SK-N-SH (cell line): ENCODE measurements at regions not wholly inside any gene's neighbourhood (a gene's known extent, or its start where the extent isn't known, plus 50 kb on each side); places are given as distances from the start of the nearest gene placed in this dataset.

Experiments used
- CHD2 ChIP-seq: fragments of 150-350 bp; IDR thresholded peaks from 2 replicates; pipeline ENCODE4 v1.6.1; 2018; ENCODE audit warnings: low read length; ENCODE audit not compliant: partially characterized antibody
- CTCF ChIP-seq: fragments of 200-600 bp; sonication (generic); IDR thresholded peaks from 2 replicates; pipeline ENCODE4 v1.6.1; 2017; ENCODE audit warnings: antibody characterized with exemption, mild to moderate bottlenecking, moderate library complexity
- EZH2phosphoT487 ChIP-seq: fragments of 200-600 bp; sonication (generic); IDR thresholded peaks from 2 replicates; pipeline ENCODE4 v1.6.1; 2017; ENCODE audit warnings: low read depth, mixed run types, mild to moderate bottlenecking, antibody characterized with exemption, moderate library complexity, borderline replicate concordance
- FOXM1 ChIP-seq: IDR thresholded peaks from 2 replicates; pipeline ENCODE4 v1.4.0; 2012; ENCODE audit warnings: low read depth, mild to moderate bottlenecking
- GABPA ChIP-seq: IDR thresholded peaks from 2 replicates; pipeline ENCODE4 v1.4.0; 2012; ENCODE audit warnings: low read depth, mild to moderate bottlenecking
- GATA2 ChIP-seq: sonication (generic); formaldehyde crosslinking; IDR thresholded peaks from 2 replicates; pipeline ENCODE4 v1.5.0; 2020; ENCODE audit warnings: mild to moderate bottlenecking, missing genetic modification reagents
- MEF2A ChIP-seq: IDR thresholded peaks from 2 replicates; pipeline ENCODE4 v1.4.0; 2012; ENCODE audit warnings: low read depth, borderline replicate concordance
- PBX3 ChIP-seq: IDR thresholded peaks from 2 replicates; pipeline ENCODE4; 2012
- RAD21 ChIP-seq: IDR thresholded peaks from 2 replicates; pipeline ENCODE4 v1.6.1; 2012; ENCODE audit warnings: mild to moderate bottlenecking, low read length
- SIN3A ChIP-seq: IDR thresholded peaks from 2 replicates; pipeline ENCODE4 v1.6.1; 2012; ENCODE audit warnings: low read depth, mild to moderate bottlenecking, low read length, moderate library complexity, borderline replicate concordance
- TEAD4 ChIP-seq: IDR thresholded peaks from 2 replicates; pipeline ENCODE4 v1.4.0; 2012; ENCODE audit warnings: mild to moderate bottlenecking, borderline replicate concordance; ENCODE audit not compliant: insufficient read depth
- USF2 ChIP-seq: fragments of 150-350 bp; IDR thresholded peaks from 2 replicates; pipeline ENCODE4 v1.6.1; 2017; ENCODE audit warnings: antibody characterized with exemption, low read length, low read depth, borderline replicate concordance

- TF ChIP-seq FOXM1: no peak
- TF ChIP-seq GATA2 (CRISPR knock-in tag): no peak
- TF ChIP-seq USF2: no peak
- no peak for TF ChIP-seq CTCF
- TF ChIP-seq TEAD4: no peak
- no peak for TF ChIP-seq PBX3
- no peak for TF ChIP-seq SIN3A
- no peak for TF ChIP-seq GABPA
- no peak for TF ChIP-seq RAD21
- TF ChIP-seq CHD2: no peak
- TF ChIP-seq MEF2A: no peak
- TF ChIP-seq EZH2phosphoT487: no peak
Observed at GRCh38 chr4:151930372-151930771, 169.6 kb upstream of the GATB start.
